D721Med (cell line): ENCODE measurements at regions not wholly inside any gene's neighbourhood (a gene's known extent, or its start where the extent isn't known, plus 50 kb on each side); places are given as distances from the start of the nearest gene placed in this dataset.

Experiments
- DNase-seq: peaks from one replicate; pipeline ENCODE4 v3.0.0; 2011; ENCODE audit warnings: low spot score; ENCODE audit not compliant: insufficient read length
- FAIRE-seq: peaks from 2 replicates; lab custom pipeline; 2011; peaks lifted over from hg19 to GRCh38; lab: Jason Lieb, UNC
- TF ChIP-seq, protein P1 (sequence below): IDR thresholded peaks from 2 replicates; pipeline ENCODE4 v1.5.1; 2012; ENCODE audit warnings: mild to moderate bottlenecking, control low read depth; ENCODE audit not compliant: insufficient read depth; ENCODE audit errors: missing control alignments

DNA sequence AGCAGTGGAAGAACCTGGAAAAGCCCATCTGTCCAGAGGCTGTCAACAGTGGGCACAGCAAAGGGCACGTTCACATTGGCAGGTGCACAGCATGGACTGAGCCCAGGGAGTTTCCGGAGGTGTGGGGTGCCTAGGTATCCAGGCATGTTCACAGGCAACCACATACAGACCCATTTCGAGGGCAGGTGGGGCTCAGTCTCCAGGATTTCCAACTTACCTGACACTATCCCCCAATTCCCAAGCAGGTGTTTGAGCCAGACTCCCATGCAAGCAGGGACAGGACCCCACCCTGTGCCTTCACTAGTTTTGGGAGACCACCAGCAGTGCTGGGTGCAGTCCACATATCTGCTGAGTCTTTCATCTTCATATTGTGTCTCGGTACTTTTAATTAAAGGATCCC, 65.0 kb upstream of the IRF2BP2 start:
- DNase-seq (no peak), FAIRE-seq (no peak)
- TF ChIP-seq, protein P1, sequence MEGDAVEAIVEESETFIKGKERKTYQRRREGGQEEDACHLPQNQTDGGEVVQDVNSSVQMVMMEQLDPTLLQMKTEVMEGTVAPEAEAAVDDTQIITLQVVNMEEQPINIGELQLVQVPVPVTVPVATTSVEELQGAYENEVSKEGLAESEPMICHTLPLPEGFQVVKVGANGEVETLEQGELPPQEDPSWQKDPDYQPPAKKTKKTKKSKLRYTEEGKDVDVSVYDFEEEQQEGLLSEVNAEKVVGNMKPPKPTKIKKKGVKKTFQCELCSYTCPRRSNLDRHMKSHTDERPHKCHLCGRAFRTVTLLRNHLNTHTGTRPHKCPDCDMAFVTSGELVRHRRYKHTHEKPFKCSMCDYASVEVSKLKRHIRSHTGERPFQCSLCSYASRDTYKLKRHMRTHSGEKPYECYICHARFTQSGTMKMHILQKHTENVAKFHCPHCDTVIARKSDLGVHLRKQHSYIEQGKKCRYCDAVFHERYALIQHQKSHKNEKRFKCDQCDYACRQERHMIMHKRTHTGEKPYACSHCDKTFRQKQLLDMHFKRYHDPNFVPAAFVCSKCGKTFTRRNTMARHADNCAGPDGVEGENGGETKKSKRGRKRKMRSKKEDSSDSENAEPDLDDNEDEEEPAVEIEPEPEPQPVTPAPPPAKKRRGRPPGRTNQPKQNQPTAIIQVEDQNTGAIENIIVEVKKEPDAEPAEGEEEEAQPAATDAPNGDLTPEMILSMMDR: no peak

DNA sequence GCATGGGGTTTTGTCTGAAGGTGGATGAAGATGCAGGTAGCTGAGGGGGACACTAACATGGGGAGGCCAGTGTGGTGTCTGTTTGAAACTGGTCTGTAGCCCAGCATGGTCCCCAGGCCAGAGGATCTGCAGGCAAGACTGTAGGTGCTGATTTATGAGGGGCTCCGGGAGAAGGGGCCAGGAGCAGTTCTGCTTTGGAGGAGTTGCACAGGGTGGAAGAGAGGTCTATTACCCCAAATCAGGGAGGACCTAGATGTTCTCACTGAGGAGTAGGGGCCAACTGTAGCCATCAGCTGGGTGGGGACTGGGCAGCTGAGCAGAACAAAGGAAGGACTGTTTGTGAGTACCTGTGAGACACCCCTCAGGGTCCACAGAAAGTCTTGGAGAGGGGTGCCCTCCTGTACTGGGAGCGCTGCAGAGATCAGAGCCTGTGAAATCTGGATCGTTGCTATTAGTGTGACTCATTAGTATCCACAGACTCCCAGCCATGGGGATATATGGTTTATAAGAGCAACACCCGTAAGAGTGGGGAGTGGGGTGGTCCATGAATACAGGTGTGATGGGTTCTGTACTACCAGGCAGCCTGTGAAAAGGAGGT, 64.3 kb upstream of the IRF2BP2 start:
- FAIRE-seq: no peak
- TF ChIP-seq, protein P1: no peak
- no peak for DNase-seq

DNA sequence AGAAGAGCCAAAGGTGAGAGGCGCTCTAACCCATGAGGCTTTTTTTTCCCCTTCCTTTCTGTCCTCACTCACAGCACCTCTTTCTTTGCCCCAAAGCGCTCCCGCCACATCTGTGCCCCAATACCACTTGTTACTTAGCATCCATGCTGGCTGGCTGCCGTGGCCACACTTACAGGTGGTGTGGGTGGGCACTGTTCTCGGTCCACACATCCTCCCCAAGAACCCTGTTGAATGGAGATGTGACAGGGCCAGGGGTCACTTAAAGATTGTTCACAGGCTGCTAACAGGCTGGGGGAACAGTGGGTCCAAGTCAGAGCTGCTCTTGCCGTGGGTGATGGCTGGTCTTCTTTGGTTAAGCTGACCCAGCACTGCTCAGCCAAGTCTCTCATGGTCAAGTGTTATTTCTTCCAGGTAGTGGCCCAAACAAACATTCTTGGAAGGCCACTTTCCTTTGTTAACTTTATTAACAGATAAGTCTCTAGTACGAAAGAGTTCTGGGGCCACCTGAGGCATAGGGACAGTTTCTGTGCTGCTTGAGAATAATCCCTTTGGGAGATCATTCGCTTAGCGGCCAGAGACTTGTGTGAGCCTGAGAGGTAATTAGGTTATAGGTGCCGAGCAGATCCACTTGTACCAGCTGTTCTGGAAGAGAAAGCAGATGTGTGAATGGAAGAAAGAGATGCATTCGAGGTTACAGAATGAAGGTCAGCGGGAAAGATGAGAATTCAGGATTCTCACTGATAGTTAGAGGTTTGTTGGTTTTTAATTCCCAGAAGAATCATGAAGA, 62.6 kb upstream of the IRF2BP2 start:
- TF ChIP-seq, protein P1: no peak
- FAIRE-seq (no peak), DNase-seq (no peak)

DNA sequence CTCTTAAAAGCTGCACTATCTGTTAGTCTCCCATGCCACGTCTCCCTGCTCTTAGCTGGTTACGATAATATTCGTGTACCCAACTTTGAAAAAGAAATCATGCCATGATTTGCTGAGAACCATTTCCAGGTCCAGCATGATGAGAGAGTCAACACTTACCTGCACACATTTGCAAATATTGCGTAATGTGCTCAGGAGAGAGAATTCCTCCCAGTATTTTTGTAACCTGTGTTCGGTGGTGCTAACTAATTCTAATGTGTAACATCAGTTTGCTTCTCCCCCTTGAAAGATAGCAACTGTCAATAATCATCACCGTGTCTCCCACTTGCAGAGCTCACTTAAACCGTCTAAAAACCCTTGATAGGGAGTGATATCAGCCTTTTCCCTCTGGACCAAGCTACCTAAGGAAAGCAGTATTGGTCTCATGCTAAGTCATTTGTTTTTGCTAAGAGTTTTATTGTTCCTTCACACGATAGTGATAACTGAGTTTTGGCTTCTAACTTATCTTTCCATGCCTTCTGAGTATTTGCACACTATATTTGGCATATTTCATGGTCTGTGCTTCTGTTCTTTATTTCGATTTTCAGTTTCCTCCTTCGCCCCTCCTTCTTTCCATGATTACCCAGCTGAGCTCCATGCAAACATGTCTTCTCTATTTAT, 61.1 kb upstream of the IRF2BP2 start:
- no peak for FAIRE-seq
- no peak for DNase-seq
- TF ChIP-seq, protein P1: no peak

DNA sequence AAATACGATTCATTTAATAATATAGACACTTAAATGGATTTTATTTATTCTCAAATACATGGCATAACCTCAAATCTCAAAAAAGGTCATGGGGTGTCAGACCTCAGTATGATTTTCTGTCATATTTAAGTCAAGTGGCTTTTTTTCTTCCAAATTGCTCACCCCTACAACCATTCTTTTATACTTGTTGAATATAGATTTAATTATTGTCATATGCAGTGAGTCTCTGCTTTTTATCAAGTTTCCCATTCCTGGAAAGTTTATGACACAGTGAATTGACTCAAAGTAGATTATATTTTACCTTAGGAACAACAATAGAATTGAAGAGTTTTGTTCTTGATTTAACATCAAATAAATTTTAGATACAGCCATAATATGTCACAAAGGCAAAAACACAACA, 59.5 kb upstream of the IRF2BP2 start:
- TF ChIP-seq, protein P1: no peak
- FAIRE-seq (no peak), DNase-seq (no peak)

DNA sequence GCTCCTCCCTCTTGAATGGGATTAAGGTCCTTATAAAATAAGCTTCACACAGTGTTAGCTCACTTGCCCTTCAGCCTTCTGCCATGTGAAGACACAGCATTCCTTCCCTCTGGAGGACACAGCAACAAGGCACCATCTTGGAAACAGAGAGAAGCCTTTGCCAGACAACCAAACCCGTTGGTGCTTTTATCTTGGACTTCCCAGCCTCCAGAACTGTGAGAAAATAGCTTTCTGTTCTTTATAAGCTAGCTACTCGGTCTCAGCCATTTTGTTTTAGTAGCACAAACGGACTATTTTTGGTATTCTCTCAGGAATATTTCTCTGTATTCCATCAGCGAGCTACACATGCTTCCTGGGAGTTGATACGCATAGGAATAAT, 58.6 kb upstream of the IRF2BP2 start:
- TF ChIP-seq, protein P1: no peak
- no peak for FAIRE-seq
- no peak for DNase-seq
